HepG2 (cell line): ENCODE measurements at regions not wholly inside any gene's neighbourhood (a gene's known extent, or its start where the extent isn't known, plus 50 kb on each side); places are given as distances from the start of the nearest gene placed in this dataset.
"Not testable (repeated sequence)": the region's sequence is repeated elsewhere in the genome, so short reads cannot be mapped to it uniquely, and the experiment has no call there.

ENCODE experiments used
- ATAC-seq: fragments of 200-7000 bp; cut with Tn5 transposase; 3 replicates; pipeline ENCODE4 v1.9.1; 2020; ENCODE audit warnings: mild to moderate bottlenecking, moderate library complexity
- BruUV-seq: library from RNA; stranded (reverse); fragments of 400-500 nt; replicated peaks from 2 replicates; lab custom pipeline; 2021; lab: Mats Ljungman, UMichigan
- CTCF ChIA-PET: fragments of 300-600 bp; formaldehyde crosslinking; extraction: SDS; loops from one replicate; lab custom pipeline; 2021; ENCODE audit warnings: low total read pairs, inconsistent platforms, low intra/inter-chr PET ratio; lab: Yijun Ruan, JAX
- POLR2A ChIA-PET: fragments of 350-600 bp; sonication (Branson Sonifier 250); formaldehyde crosslinking; loops from one replicate; lab custom pipeline; 2020; ENCODE audit warnings: antibody characterized with exemption, inconsistent platforms; lab: Yijun Ruan, JAX
- DNase-seq: peaks from one replicate; pipeline ENCODE4 v3.0.0-alpha.2; 2015; ENCODE audit warnings: low spot score
- FAIRE-seq: peaks from 3 replicates; lab custom pipeline; 2011; peaks lifted over from hg19 to GRCh38; lab: Jason Lieb, UNC
- H2AFZ ChIP-seq: one replicate; pipeline ENCODE4 v1.6.1; 2011; ENCODE audit warnings: low read length, inconsistent platforms
- H3K27ac ChIP-seq: fragments of 300-600 bp; 3 replicates; pipeline ENCODE4 v1.8.0; 2011; ENCODE audit warnings: mixed run types, mild to moderate bottlenecking, mixed read lengths, low read length, inconsistent platforms; ENCODE audit not compliant: insufficient read depth; ENCODE audit errors: extremely low read length
- H3K27me3 ChIP-seq, 2 experiments: fragments of 200-600 bp in 1 of 2; 2 replicates in 1 of 2; 3 replicates in 1 of 2; pipeline versions ENCODE4 v1.6.0 to v1.8.0; 2011; ENCODE audit warnings: low read length in 2 of 2, mild to moderate bottlenecking in 2 of 2, moderate library complexity in 2 of 2, inconsistent platforms in 1 of 2; ENCODE audit not compliant: insufficient read depth in 2 of 2, control insufficient read depth in 1 of 2
- H3K36me3 ChIP-seq, 2 experiments: fragments of 200-600 bp in 1 of 2; replicated peaks in 1 of 2; 2 replicates in 1 of 2; 3 replicates in 1 of 2; pipeline versions ENCODE4 v1.5.1 to v1.8.0; 2011; ENCODE audit warnings: low read length in 2 of 2, inconsistent platforms in 1 of 2; ENCODE audit not compliant: insufficient read depth in 2 of 2, control insufficient read depth in 1 of 2
- H3K4me1 ChIP-seq: 2 replicates; pipeline ENCODE4 v1.5.1; 2012; ENCODE audit warnings: low read length, inconsistent platforms; ENCODE audit not compliant: insufficient read depth
- H3K4me2 ChIP-seq: 2 replicates; pipeline ENCODE4 v1.6.0; 2011; ENCODE audit warnings: low read depth, low read length, inconsistent platforms
- H3K4me3 ChIP-seq, 3 experiments: fragments of 200-600 bp in 1 of 3; sonication (generic), shearing (Covaris generic) in 1 of 3; replicated peaks in 1 of 3; 2 replicates each; pipeline ENCODE4 v1.5.1; 2011 to 2016; ENCODE audit warnings: low read length in 3 of 3, inconsistent platforms in 2 of 3, low read depth in 2 of 3, mild to moderate bottlenecking in 2 of 3, control low read depth in 1 of 3, mixed read lengths in 1 of 3; ENCODE audit not compliant: insufficient read depth in 1 of 3
- H3K79me2 ChIP-seq: one replicate; pipeline ENCODE4 v1.6.1; 2011; ENCODE audit warnings: low read length, inconsistent platforms; ENCODE audit not compliant: insufficient read depth
- H3K9ac ChIP-seq: 2 replicates; pipeline ENCODE4 v1.6.0; 2011; ENCODE audit warnings: mild to moderate bottlenecking, low read depth, low read length, inconsistent platforms; ENCODE audit not compliant: insufficient read depth
- H3K9me3 ChIP-seq: 2 replicates; pipeline ENCODE4 v1.5.1; 2012; ENCODE audit warnings: mild to moderate bottlenecking, low read length
- H4K20me1 ChIP-seq: 2 replicates; pipeline ENCODE4 v1.6.0; 2011; ENCODE audit warnings: inconsistent platforms, mild to moderate bottlenecking, low read length, moderate library complexity; ENCODE audit not compliant: insufficient read depth
- AKAP8 ChIP-seq: sonication (generic); formaldehyde crosslinking; IDR thresholded peaks from 2 replicates; pipeline ENCODE4 v1.5.1; 2020; ENCODE audit warnings: mild to moderate bottlenecking, missing genetic modification reagents
- ATAD3A ChIP-seq: sonication (generic); formaldehyde crosslinking; IDR thresholded peaks from 2 replicates; pipeline ENCODE4 v1.4.0; 2020; ENCODE audit warnings: missing genetic modification reagents
- BRF2 ChIP-seq: sonication (generic); formaldehyde crosslinking; IDR thresholded peaks from 2 replicates; pipeline ENCODE4 v1.8.1; 2022; ENCODE audit warnings: mild to moderate bottlenecking, missing genetic modification reagents
- KDM3A ChIP-seq: IDR thresholded peaks from 2 replicates; pipeline ENCODE4 v1.6.1; 2018; ENCODE audit warnings: low read depth, missing compliant biosample characterization
- MIER2 ChIP-seq: IDR thresholded peaks from 2 replicates; pipeline ENCODE4 v1.6.1; 2016; ENCODE audit warnings: missing biosample characterization, missing genetic modification reagents
- PAX8 ChIP-seq: sonication (generic); formaldehyde crosslinking; IDR thresholded peaks from 2 replicates; pipeline ENCODE4 v1.8.0; 2022; ENCODE audit warnings: mild to moderate bottlenecking, missing genetic modification reagents, borderline replicate concordance
- PHF21A ChIP-seq: sonication (generic); formaldehyde crosslinking; IDR thresholded peaks from 2 replicates; pipeline ENCODE4 v1.5.0; 2020; ENCODE audit warnings: mild to moderate bottlenecking, missing genetic modification reagents
- RNF2 ChIP-seq: fragments of 450-650 bp; conservative IDR thresholded peaks from 2 replicates; pipeline ENCODE4 v1.6.1; 2016; ENCODE audit warnings: low read depth
- SMARCE1 ChIP-seq: fragments of 450-650 bp; IDR thresholded peaks from 2 replicates; pipeline ENCODE4 v1.6.1; 2017; ENCODE audit warnings: borderline replicate concordance
- SOX6 ChIP-seq, 2 experiments: fragments of 450-650 bp in 1 of 2; sonication (generic) in 1 of 2; formaldehyde crosslinking in 1 of 2; IDR thresholded peaks; 2 replicates each; pipeline versions ENCODE4 v1.4.0 to v1.6.1; 2017 to 2020; ENCODE audit warnings: antibody characterized with exemption in 1 of 2, mild to moderate bottlenecking in 1 of 2, missing genetic modification reagents in 1 of 2
- ZBTB34 ChIP-seq: sonication (generic); formaldehyde crosslinking; IDR thresholded peaks from 2 replicates; pipeline ENCODE4 v1.8.0; 2022; ENCODE audit warnings: mild to moderate bottlenecking, missing genetic modification reagents
- ZNF776 ChIP-seq: sonication (generic); formaldehyde crosslinking; IDR thresholded peaks from 2 replicates; pipeline ENCODE4 v1.4.0; 2020; ENCODE audit warnings: mild to moderate bottlenecking, missing genetic modification reagents
- WGBS: methylation state at CpG from one replicate; pipeline ENCODE4 v1.1.6; 2017; ENCODE audit warnings: low lambda C conversion rate; 5-methylcytosine and 5-hydroxymethylcytosine counted together
- in situ Hi-C: cut with HindIII; loops from 2 replicates; pipeline ENCODE4 v1.10.0; 2017; ENCODE audit warnings: low pct_unique_long_range_greater_than_20kb; ENCODE audit not compliant: extremely low pct_ligation_motif_present
- intact Hi-C: fragments of 100-400 bp; cut with micrococcal nuclease; formaldehyde crosslinking; loops from one replicate; pipeline ENCODE4 v1.10.0; 2022; ENCODE audit not compliant: unreplicated experiment

- ATAC-seq (no peak), DNase-seq (no peak), FAIRE-seq (no peak)
- H4K20me1 ChIP-seq: no peaks in the 10 kb centered on the region
- no peaks in the 10 kb centered on the region for H3K27me3 ChIP-seq
- H3K9ac ChIP-seq: no peak overlapping the region
- no peaks in the 10 kb centered on the region for H3K79me2 ChIP-seq
- BruUV-seq: no TSS peak
- TF ChIP-seq AKAP8 (CRISPR knock-in tag) (no peak), BRF2 (no peak), SOX6 (IDR thresholded peaks at IDR 0.05) (no peak), SOX6 (CRISPR knock-in tag; IDR thresholded peaks at IDR 0.05) (no peak), PAX8 (CRISPR knock-in tag) (no peak), ATAD3A (CRISPR knock-in tag) (no peak), SMARCE1 (no peak)
- ChIA-PET CTCF (no interaction called here), POLR2A (no interaction called here)
- H2AFZ ChIP-seq: no peak overlapping the region
- no peaks in the 10 kb centered on the region for H3K36me3 ChIP-seq
- 0% methylated on average over 2 of the region's 2 CpGs for WGBS
- in situ Hi-C loops (no loop called here), intact Hi-C loops (no loop called here)
- H3K4me2 ChIP-seq: no peak overlapping the region
- no peaks in the 10 kb centered on the region for H3K9me3 ChIP-seq
- no peaks in the 10 kb centered on the region for H3K4me1 ChIP-seq
- H3K27ac ChIP-seq: no peak overlapping the region
- no peak overlapping the region for H3K4me3 ChIP-seq
Measured at GRCh38 chr13:81562598-81562997, 1221.7 kb upstream of the SPRY2 start.

GRCh38 chr13:81551036-81551435, 1210.1 kb upstream of the SPRY2 start:
- WGBS: 30% methylated on average over 2 of the region's 2 CpGs
- intact Hi-C loops (no loop called here), in situ Hi-C loops (no loop called here)
- ATAC-seq: no peak
- POLR2A ChIA-PET: no interaction called here
- DNase-seq: no peak
- Histone ChIP-seq H3K9me3 (peaks cover 47% of the 10 kb centered on the region), H4K20me1 (no peaks in the 10 kb centered on the region), H3K27ac (no peak overlapping the region), H3K9ac (no peak overlapping the region), H3K4me3 (no peak overlapping the region), H2AFZ (no peak overlapping the region), H3K4me1 (no peaks in the 10 kb centered on the region), H3K4me2 (no peak overlapping the region), H3K27me3 (no peaks in the 10 kb centered on the region; a peak in 1 of 5 replicates), H3K36me3 (no peaks in the 10 kb centered on the region), H3K79me2 (no peaks in the 10 kb centered on the region)
- FAIRE-seq: no peak
- CTCF ChIA-PET: no interaction called here
- no peak for TF ChIP-seq PHF21A (CRISPR knock-in tag)
- TF ChIP-seq ZNF776 (CRISPR knock-in tag): no peak
- TF ChIP-seq ZBTB34: no peak
- no peak for TF ChIP-seq MIER2 (CRISPR knock-in tag)
- no peak for TF ChIP-seq KDM3A (CRISPR knock-in tag)
- TF ChIP-seq RNF2: no peak
- no TSS peak for BruUV-seq

- ATAC-seq, intact Hi-C loops, H3K4me1 ChIP-seq, H3K9ac ChIP-seq, CTCF ChIA-PET, H3K27me3 ChIP-seq, H3K4me2 ChIP-seq, in situ Hi-C loops, H3K27ac ChIP-seq, H3K4me3 ChIP-seq, FAIRE-seq, H2AFZ ChIP-seq, POLR2A ChIA-PET, DNase-seq, H3K36me3 ChIP-seq, BruUV-seq, H3K79me2 ChIP-seq, H4K20me1 ChIP-seq: not testable (repeated sequence)
- H3K9me3 ChIP-seq: peaks cover 60% of the 10 kb centered on the region
- 0% methylated on average over 1 of the region's 2 CpGs for WGBS
Measured at GRCh38 chr13:81546294-81546693, 1205.4 kb upstream of the SPRY2 start.
